GM12891 (cell line): ENCODE measurements at regions not wholly inside any gene's neighbourhood (a gene's known extent, or its start where the extent isn't known, plus 50 kb on each side); places are given as distances from the start of the nearest gene placed in this dataset.

Experiments used
- PAX5 ChIP-seq: IDR thresholded peaks from 2 replicates; pipeline ENCODE4 v1.6.1; 2011; ENCODE audit warnings: low read length, moderate library complexity, mild to moderate bottlenecking; ENCODE audit not compliant: insufficient read depth, severe bottlenecking
- POLR2A ChIP-seq: IDR thresholded peaks from 2 replicates; pipeline ENCODE4 v1.6.1; 2011; ENCODE audit warnings: low read depth, low read length, control low read depth
- POLR2AphosphoS5 ChIP-seq: IDR thresholded peaks from 2 replicates; pipeline ENCODE4 v1.6.1; 2011; ENCODE audit warnings: low read depth, low read length, control low read depth
- SPI1 ChIP-seq: IDR thresholded peaks from 2 replicates; pipeline ENCODE4 v1.6.1; 2011; ENCODE audit warnings: low read depth, low read length, control low read depth
- TAF1 ChIP-seq: IDR thresholded peaks from 2 replicates; pipeline ENCODE4 v1.6.1; 2011; ENCODE audit warnings: low read depth, low read length, control low read depth

DNA sequence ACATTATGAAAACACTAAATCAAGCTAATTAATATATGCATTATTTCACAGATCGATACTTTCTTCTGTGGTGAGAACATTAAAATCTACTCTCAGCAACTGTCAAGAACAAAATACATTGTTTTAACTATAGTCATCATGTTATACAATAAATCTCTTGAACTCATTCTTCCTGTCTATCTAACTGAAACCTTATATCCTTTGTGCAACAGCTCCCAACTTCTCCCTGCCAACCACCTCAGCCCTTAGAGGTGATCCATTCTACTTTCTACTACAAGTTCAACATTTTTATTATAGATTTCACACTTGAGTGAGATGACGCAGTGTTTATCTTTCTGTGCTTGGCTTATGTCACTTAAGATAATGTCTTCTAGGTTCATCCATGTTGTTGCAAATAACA is 535.2 kb upstream of the CRIM1 start:
- TF ChIP-seq POLR2AphosphoS5, result no peak
- TF ChIP-seq TAF1, result no peak
- TF ChIP-seq POLR2A, result no peak
- no peak for TF ChIP-seq SPI1
- no peak for TF ChIP-seq PAX5
